HEK293T (cell line): ENCODE measurements at regions not wholly inside any gene's neighbourhood (a gene's known extent, or its start where the extent isn't known, plus 50 kb on each side); places are given as distances from the start of the nearest gene placed in this dataset.
"Not testable (repeated sequence)": the region's sequence is repeated elsewhere in the genome, so short reads cannot be mapped to it uniquely, and the experiment has no call there.

ENCODE experiments used
- CTCF ChIA-PET: fragments of 350-600 bp; formaldehyde crosslinking; extraction: SDS; loops from one replicate; lab custom pipeline; 2021; ENCODE audit warnings: antibody characterized with exemption, inconsistent platforms; lab: Yijun Ruan, JAX
- POLR2A ChIA-PET: fragments of 350-600 bp; formaldehyde crosslinking; extraction: SDS; loops from one replicate; lab custom pipeline; 2020; ENCODE audit warnings: antibody characterized with exemption, inconsistent platforms; lab: Yijun Ruan, JAX
- DNase-seq: peaks from one replicate; pipeline ENCODE4 v3.0.0; 2012; ENCODE audit warnings: mixed read lengths; ENCODE audit errors: extremely low spot score
- PKNOX1 ChIP-seq: fragments of 450-650 bp; IDR thresholded peaks from 2 replicates; pipeline ENCODE4 v1.6.1; 2016

DNA sequence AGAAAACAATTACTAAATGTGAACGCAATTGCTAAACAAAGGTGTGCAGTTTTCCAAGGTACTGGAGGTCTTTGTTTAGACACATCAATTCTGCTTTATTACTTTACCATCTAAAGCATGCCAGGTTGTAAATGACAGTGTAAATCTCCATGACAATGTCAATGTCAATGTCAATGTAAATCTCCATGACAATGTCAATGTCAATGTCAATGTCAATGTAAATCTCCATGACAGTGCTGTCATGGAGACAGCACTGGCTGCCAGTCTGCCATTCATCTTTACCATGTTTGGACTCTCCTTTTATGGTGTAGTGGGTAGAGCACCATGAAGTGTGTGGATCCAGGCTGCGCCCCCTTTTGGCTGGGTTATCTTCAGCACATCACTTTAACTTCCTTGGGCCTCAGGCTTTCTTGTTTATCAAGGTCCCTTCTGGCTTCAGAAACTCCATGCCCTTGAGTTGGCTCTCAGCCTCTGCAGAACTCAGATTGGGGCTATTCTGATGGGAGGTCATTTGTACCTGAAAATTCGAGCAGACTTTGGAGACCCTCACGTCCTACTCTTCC is 149.1 kb downstream of the BCL2L11 start:
- POLR2A ChIA-PET, CTCF ChIA-PET, DNase-seq: not testable (repeated sequence)
- peak; percentile 38 for TF ChIP-seq PKNOX1

DNA sequence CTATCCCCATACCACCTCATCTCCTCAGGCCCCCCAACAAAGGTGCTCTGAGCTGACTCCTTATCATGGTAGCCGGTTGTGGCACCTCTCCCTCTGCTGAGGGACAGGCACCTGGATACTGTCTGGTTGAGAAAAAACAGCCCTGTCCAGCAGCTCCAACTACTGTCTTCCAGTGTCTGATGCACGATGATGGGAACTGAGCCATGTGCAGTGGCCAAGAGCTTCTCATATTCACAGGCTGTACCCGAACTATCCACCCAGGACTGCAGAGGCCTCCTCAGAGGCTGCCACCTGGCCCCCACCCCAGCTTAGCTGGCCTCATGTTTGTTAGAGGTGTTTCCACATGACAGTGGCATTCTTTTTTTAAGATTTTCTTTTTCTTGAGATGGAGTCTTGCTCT is 149.9 kb downstream of the BCL2L11 start:
- CTCF ChIA-PET, POLR2A ChIA-PET, DNase-seq: not testable (repeated sequence)

GRCh38 chr2:111271647-111272304 is 151.1 kb downstream of the BCL2L11 start:
- DNase-seq, POLR2A ChIA-PET, CTCF ChIA-PET: not testable (repeated sequence)

- DNase-seq, POLR2A ChIA-PET, CTCF ChIA-PET: not testable (repeated sequence)
Observed at GRCh38 chr2:111273007-111273406, 152.3 kb downstream of the BCL2L11 start.

DNA sequence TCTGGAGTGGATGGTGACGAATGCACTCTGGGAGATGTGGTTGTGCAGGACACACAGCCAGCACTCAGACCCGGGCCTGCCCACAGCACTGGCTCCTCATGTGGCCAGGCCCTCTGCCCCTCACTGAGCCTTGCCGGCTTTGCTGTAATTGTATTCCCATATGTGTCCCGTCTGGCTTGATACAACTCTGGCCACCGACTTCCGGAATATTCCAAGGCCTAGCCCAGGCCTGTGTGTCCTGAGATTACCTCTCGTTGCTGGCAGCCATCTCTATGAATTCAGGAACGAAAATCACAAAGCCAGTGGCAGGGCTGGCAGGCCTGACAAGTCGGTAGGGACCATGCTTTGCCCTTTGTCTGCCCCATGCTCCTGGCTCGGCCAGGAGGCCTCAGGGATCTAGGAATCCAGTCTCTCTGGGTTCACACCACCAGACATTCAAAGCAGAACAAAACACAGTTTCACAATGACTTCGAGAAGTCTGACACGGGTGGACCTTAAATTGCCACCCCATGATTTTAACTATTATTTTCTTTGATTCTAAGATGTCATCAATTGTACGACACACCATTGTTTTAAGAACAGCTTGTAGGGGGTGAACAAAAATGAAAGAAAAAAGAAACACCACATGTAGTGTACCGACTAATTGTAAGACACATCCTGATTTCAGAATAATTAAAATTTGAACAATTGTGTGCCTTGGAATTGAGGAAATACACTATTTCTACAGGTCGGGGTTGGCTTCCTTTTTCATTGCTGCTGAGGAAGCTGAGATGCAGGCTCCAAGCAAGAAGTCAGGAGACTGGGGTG is 154.5 kb downstream of the BCL2L11 start:
- POLR2A ChIA-PET, DNase-seq, CTCF ChIA-PET: not testable (repeated sequence)

- CTCF ChIA-PET, POLR2A ChIA-PET, DNase-seq: not testable (repeated sequence)
Observed at GRCh38 chr2:111275854-111276171, 155.1 kb downstream of the BCL2L11 start.

GRCh38 chr2:111278133-111278532 is 157.4 kb downstream of the BCL2L11 start:
- DNase-seq, POLR2A ChIA-PET, CTCF ChIA-PET: not testable (repeated sequence)

DNA sequence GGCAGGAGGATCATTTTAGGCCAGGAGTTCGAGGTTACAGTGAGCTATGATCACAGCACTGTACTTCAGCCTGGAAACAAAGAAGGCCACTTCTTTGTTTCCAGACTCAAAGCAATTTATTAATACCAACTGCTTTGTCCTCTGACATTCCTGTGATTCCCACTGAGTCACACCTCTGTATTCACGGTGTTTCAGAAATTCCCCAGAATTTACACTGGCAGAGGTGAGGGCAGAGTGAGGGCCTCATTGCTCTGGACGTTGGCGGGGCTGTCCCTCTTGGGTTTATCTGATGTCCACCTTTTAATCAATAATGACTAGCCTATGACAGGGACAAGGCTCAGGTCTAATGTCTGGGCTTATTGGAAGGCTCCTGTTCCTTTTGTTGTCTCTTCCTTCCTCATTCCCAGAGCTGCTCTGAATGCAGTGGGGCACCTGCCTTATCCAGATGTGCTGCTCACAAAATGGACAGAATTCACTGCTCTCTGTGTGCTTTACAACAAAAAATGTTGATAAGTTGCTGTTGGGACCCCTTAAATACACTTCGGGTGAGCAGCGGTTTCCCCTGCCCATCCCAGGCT is 160.1 kb downstream of the BCL2L11 start:
- POLR2A ChIA-PET, DNase-seq, CTCF ChIA-PET: not testable (repeated sequence)

- POLR2A ChIA-PET, DNase-seq, CTCF ChIA-PET: not testable (repeated sequence)
Observed at GRCh38 chr2:111282162-111282561, 161.4 kb downstream of the BCL2L11 start.

GRCh38 chr2:111287646-111288568 is 167.2 kb downstream of the BCL2L11 start:
- CTCF ChIA-PET, POLR2A ChIA-PET, DNase-seq: not testable (repeated sequence)

DNA sequence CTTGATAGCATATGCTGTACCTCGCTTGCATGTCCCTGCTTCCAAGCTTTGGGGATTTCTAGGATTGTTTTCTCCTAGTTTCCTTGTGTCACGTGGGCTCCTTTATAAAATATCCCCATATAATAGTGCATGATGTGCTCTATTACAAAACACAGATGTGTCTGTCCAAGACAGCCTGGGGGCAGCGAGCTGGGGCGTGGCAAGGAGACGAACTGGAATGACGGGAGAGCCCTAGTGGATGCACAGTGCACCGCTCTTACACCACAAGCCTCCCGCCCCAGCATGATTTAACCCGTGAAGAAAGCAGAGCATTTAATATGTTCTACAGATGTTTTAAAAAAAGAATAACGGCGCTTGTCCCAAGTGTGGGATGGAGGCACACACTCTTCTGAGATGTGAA is 169.7 kb downstream of the BCL2L11 start:
- DNase-seq, POLR2A ChIA-PET, CTCF ChIA-PET: not testable (repeated sequence)

DNA sequence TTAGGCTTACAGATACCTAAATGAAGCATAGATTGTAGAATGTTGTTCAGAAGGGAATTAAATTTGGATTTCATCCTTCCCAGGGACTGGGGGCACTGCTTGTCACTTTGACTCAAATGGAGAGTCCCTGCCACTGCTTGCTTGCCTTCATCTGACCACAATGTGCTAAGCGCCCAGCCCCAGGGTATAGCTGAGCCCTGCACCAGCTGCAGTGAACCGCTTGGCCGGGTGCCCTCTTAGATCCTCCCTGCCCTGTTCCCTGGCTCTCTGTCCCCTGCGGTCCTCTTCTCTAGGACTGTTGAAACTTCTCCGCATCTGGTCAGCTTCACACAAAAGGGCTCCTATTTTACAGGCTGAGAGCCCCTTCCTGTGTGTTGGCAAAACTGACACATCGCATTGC is 170.9 kb downstream of the BCL2L11 start:
- CTCF ChIA-PET, POLR2A ChIA-PET, DNase-seq: not testable (repeated sequence)

DNA sequence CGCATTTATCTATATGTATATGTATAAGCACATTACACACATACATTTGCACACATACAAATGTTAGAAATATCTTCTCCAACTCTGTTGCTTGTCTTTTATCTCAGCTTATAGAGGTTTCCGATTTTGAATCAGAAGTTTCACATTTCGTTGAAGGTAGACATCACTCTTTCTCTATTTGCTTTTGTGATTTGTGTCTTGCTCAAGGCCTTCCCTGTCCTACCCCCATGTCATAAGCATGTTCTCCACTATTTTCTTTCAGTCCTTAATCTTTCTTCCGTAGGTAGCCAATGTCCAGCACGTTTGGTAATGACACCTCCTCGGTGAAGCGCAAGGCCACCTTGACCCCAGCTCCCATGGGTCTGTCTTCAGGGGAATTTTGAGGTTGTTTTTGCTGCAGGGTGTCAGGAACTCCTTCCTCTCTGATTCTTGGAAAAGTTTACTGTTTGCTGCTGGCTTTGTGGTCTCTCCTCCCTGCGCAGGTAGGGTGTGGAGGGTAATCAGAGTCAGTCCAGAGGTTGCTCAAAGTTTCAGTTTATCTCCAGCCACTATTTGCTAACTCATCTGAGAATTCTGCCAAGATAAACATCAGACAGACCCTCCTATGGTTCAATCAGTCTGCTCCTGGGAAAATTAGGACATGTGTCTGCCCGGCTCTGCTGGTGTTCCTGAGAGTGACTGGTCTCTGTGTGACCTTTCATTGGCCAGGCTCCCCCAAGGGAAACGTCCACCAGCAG is 171.7 kb downstream of the BCL2L11 start:
- POLR2A ChIA-PET, DNase-seq, CTCF ChIA-PET: not testable (repeated sequence)

- CTCF ChIA-PET, POLR2A ChIA-PET, DNase-seq: not testable (repeated sequence)
Observed at GRCh38 chr2:111294699-111295098, 174.0 kb downstream of the BCL2L11 start.

GRCh38 chr2:111296122-111296804 is 175.5 kb downstream of the BCL2L11 start:
- POLR2A ChIA-PET, DNase-seq, CTCF ChIA-PET: not testable (repeated sequence)

DNA sequence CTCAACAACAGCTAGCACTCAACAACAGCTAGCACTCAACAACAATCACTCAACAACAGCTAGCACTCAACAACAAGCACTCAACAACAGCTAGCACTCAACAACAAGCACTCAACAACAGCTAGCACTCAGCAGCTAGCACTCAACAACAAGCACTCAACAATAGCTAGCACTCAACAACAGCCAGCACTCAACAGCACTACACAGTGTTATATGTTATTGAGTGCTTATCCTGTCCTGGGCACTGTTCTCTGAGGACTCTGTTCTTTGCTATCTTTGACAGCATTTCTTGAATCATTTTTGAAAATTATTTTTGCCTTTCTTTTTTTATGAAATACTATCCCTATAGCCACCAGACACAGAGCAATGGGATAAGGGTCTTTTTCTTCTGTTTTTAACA is 176.4 kb downstream of the BCL2L11 start:
- POLR2A ChIA-PET, DNase-seq: not testable (repeated sequence)

More for the DNA sequence above, 176.4 kb downstream of the BCL2L11 start:
- CTCF ChIA-PET, result not testable (repeated sequence)
